Stimulated activated memory B cell treated with anti-CD40 and anti-IgM and Interleukin-4, amounts not matched to agents 10 μg/mL and 1 μg/mL and 100 μg/mL, for 72 hours (primary cell): ENCODE measurements at regions not wholly inside any gene's neighbourhood (a gene's known extent, or its start where the extent isn't known, plus 50 kb on each side); places are given as distances from the start of the nearest gene placed in this dataset.

Source experiments
- ATAC-seq: fragments of 150-1000 bp; cut with Tn5 transposase; 2 replicates; pipeline ENCODE4 v1.10.0; 2021
- H3K27ac Mint-ChIP-seq: one replicate; pipeline ENCODE4 v1.8.0; 2022; ENCODE audit warnings: mild to moderate bottlenecking, mixed read lengths
- H3K27me3 Mint-ChIP-seq: one replicate; pipeline ENCODE4 v1.8.0; 2022; ENCODE audit warnings: mixed read lengths
- H3K36me3 Mint-ChIP-seq: one replicate; pipeline ENCODE4 v1.8.0; 2022; ENCODE audit warnings: mixed read lengths
- H3K4me1 Mint-ChIP-seq: one replicate; pipeline ENCODE4 v1.8.0; 2022; ENCODE audit warnings: mixed read lengths
- H3K4me3 Mint-ChIP-seq: one replicate; pipeline ENCODE4 v1.8.0; 2022; ENCODE audit warnings: mild to moderate bottlenecking, moderate library complexity, mixed read lengths
- H3K9me3 Mint-ChIP-seq: one replicate; pipeline ENCODE4 v1.8.0; 2022; ENCODE audit warnings: mixed read lengths

- Mint-ChIP-seq H3K4me3 (no peak overlapping the region), H3K9me3 (no peaks in the 10 kb centered on the region), H3K27me3 (no peaks in the 10 kb centered on the region), H3K27ac (peak overlapping the region; percentile 66), H3K4me1 (peaks cover 18% of the 10 kb centered on the region), H3K36me3 (no peaks in the 10 kb centered on the region)
- ATAC-seq, result no peak
These were observed 476.4 kb downstream of the FOXO1 start for GRCh38 chr13:40189898-40190630.

GRCh38 chr13:40190641-40191100 lies 475.8 kb downstream of the FOXO1 start:
- Mint-ChIP-seq H3K9me3 (no peaks in the 10 kb centered on the region), H3K4me1 (peaks cover 12% of the 10 kb centered on the region), H3K27me3 (no peaks in the 10 kb centered on the region), H3K27ac (peak overlapping the region; percentile 66), H3K4me3 (no peak overlapping the region), H3K36me3 (no peaks in the 10 kb centered on the region)
- ATAC-seq, result peak; percentile 80

- ATAC-seq, result no peak
- H3K9me3 Mint-ChIP-seq, result no peaks in the 10 kb centered on the region
- no peaks in the 10 kb centered on the region for H3K36me3 Mint-ChIP-seq
- H3K4me1 Mint-ChIP-seq, result peaks cover 12% of the 10 kb centered on the region
- H3K27ac Mint-ChIP-seq, result peak overlapping the region; percentile 66
- H3K4me3 Mint-ChIP-seq, result no peak overlapping the region
- no peaks in the 10 kb centered on the region for H3K27me3 Mint-ChIP-seq
These were observed 475.1 kb downstream of the FOXO1 start for GRCh38 chr13:40191186-40191980.

GRCh38 chr13:40192452-40192851 lies 474.0 kb downstream of the FOXO1 start:
- ATAC-seq, result no peak
- Mint-ChIP-seq H3K27ac (no peak overlapping the region), H3K4me3 (no peak overlapping the region), H3K27me3 (no peaks in the 10 kb centered on the region), H3K36me3 (no peaks in the 10 kb centered on the region), H3K4me1 (peaks cover 12% of the 10 kb centered on the region), H3K9me3 (no peaks in the 10 kb centered on the region)

GRCh38 chr13:40192858-40193257 lies 473.6 kb downstream of the FOXO1 start:
- no peak for ATAC-seq
- H3K36me3 Mint-ChIP-seq, result no peaks in the 10 kb centered on the region
- no peaks in the 10 kb centered on the region for H3K27me3 Mint-ChIP-seq
- H3K27ac Mint-ChIP-seq, result no peak overlapping the region
- no peaks in the 10 kb centered on the region for H3K9me3 Mint-ChIP-seq
- peaks cover 12% of the 10 kb centered on the region for H3K4me1 Mint-ChIP-seq
- no peak overlapping the region for H3K4me3 Mint-ChIP-seq

- Mint-ChIP-seq H3K4me3 (no peak overlapping the region), H3K27me3 (no peaks in the 10 kb centered on the region), H3K9me3 (no peaks in the 10 kb centered on the region), H3K36me3 (no peaks in the 10 kb centered on the region), H3K27ac (no peak overlapping the region), H3K4me1 (peaks cover 12% of the 10 kb centered on the region)
- no peak for ATAC-seq
These were observed 472.9 kb downstream of the FOXO1 start for GRCh38 chr13:40193286-40194223.

- Mint-ChIP-seq H3K36me3 (no peaks in the 10 kb centered on the region), H3K27ac (no peak overlapping the region), H3K4me1 (peaks cover 12% of the 10 kb centered on the region)
These were observed 472.1 kb downstream of the FOXO1 start for GRCh38 chr13:40194224-40194806.

GRCh38 chr13:40197049-40197448 lies 469.4 kb downstream of the FOXO1 start:
- no peak for ATAC-seq
- Mint-ChIP-seq H3K27ac (no peak overlapping the region), H3K4me3 (no peak overlapping the region), H3K9me3 (no peaks in the 10 kb centered on the region), H3K4me1 (peaks cover 8% of the 10 kb centered on the region), H3K36me3 (no peaks in the 10 kb centered on the region), H3K27me3 (no peaks in the 10 kb centered on the region)

More at GRCh38 chr13:40194224-40194806, 472.1 kb downstream of the FOXO1 start:
- ATAC-seq, result no peak
- Mint-ChIP-seq H3K4me3 (no peak overlapping the region), H3K27me3 (no peaks in the 10 kb centered on the region), H3K9me3 (no peaks in the 10 kb centered on the region)

GRCh38 chr13:40197936-40198595 lies 468.4 kb downstream of the FOXO1 start:
- Mint-ChIP-seq H3K4me1 (peaks cover 8% of the 10 kb centered on the region), H3K27me3 (no peaks in the 10 kb centered on the region)

GRCh38 chr13:40200273-40200978 lies 466.0 kb downstream of the FOXO1 start:
- ATAC-seq, result peak; percentile 47
- Mint-ChIP-seq H3K27ac (no peak overlapping the region), H3K36me3 (no peaks in the 10 kb centered on the region), H3K4me1 (peaks cover 9% of the 10 kb centered on the region), H3K27me3 (no peaks in the 10 kb centered on the region), H3K9me3 (peaks cover 3% of the 10 kb centered on the region), H3K4me3 (no peak overlapping the region)

More at GRCh38 chr13:40197936-40198595, 468.4 kb downstream of the FOXO1 start:
- Mint-ChIP-seq H3K4me3 (no peak overlapping the region), H3K9me3 (no peaks in the 10 kb centered on the region), H3K27ac (no peak overlapping the region), H3K36me3 (no peaks in the 10 kb centered on the region)
- no peak for ATAC-seq

- peak overlapping the region; percentile 97 for H3K27ac Mint-ChIP-seq
- no peaks in the 10 kb centered on the region for H3K27me3 Mint-ChIP-seq
- no peak overlapping the region for H3K4me3 Mint-ChIP-seq
- no peak for ATAC-seq
- no peaks in the 10 kb centered on the region for H3K36me3 Mint-ChIP-seq
- peaks cover 3% of the 10 kb centered on the region for H3K9me3 Mint-ChIP-seq
- H3K4me1 Mint-ChIP-seq, result peaks cover 40% of the 10 kb centered on the region
These were observed 462.2 kb downstream of the FOXO1 start for GRCh38 chr13:40204246-40204645.

- H3K4me1 Mint-ChIP-seq, result peaks cover 32% of the 10 kb centered on the region
- no peak overlapping the region for H3K4me3 Mint-ChIP-seq
- peak overlapping the region; percentile 97 for H3K27ac Mint-ChIP-seq
- H3K36me3 Mint-ChIP-seq, result no peaks in the 10 kb centered on the region
- no peak for ATAC-seq
- no peaks in the 10 kb centered on the region for H3K27me3 Mint-ChIP-seq
- peaks cover 3% of the 10 kb centered on the region for H3K9me3 Mint-ChIP-seq
These were observed 460.6 kb downstream of the FOXO1 start for GRCh38 chr13:40205771-40206240.

- Mint-ChIP-seq H3K27ac (peak overlapping the region; percentile 97), H3K4me3 (peak overlapping the region; percentile 47), H3K27me3 (no peaks in the 10 kb centered on the region), H3K36me3 (no peaks in the 10 kb centered on the region), H3K9me3 (peaks cover 3% of the 10 kb centered on the region), H3K4me1 (peaks cover 32% of the 10 kb centered on the region)
- peak; percentile 86 for ATAC-seq
These were observed 460.0 kb downstream of the FOXO1 start for GRCh38 chr13:40206241-40207000.
